Stimulated activated CD4-positive, alpha-beta T cell treated with anti-CD3 and anti-CD28 coated beads, TNF-alpha, amount 100 ng/mL, for 24 hours (primary cell): ENCODE measurements at regions not wholly inside any gene's neighbourhood (a gene's known extent, or its start where the extent isn't known, plus 50 kb on each side); places are given as distances from the start of the nearest gene placed in this dataset.
"Not testable (repeated sequence)": the region's sequence is repeated elsewhere in the genome, so short reads cannot be mapped to it uniquely, and the experiment has no call there.

ENCODE experiments used
- DNase-seq, 3 experiments: peaks; one replicate each; pipeline ENCODE4 v3.0.0-alpha.2; 2020; ENCODE audit warnings: low read depth in 3 of 3

GRCh38 chr2:37758141-37758601 lies 86.7 kb upstream of the CDC42EP3 start:
- not testable (repeated sequence) for DNase-seq

- not testable (repeated sequence) for DNase-seq
Measured at GRCh38 chr2:37759989-37760388, 88.5 kb upstream of the CDC42EP3 start.

GRCh38 chr2:37760471-37760870 lies 89.0 kb upstream of the CDC42EP3 start:
- DNase-seq: no peak

DNA sequence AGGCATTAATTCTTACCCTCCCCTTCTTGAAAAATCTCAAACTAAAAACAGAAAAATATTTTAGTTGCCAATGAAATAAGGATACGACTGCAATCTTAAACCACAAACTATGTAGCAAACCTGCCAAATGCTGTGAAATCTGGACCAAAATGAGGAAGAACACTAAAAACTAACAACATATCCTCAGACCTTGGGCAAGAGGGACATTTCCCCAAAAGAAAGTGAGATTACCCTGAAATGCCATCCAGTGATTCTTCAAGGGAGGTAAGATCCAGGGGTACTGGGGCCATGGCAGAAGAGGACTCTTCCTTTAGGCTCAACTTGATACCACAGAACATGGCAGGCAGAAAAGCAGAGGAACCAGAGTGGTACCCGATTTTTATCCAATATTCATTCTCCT lies 90.8 kb upstream of the CDC42EP3 start:
- DNase-seq: not testable (repeated sequence)

GRCh38 chr2:37764739-37765138 lies 93.3 kb upstream of the CDC42EP3 start:
- DNase-seq: no peak

GRCh38 chr2:37766106-37766505 lies 94.7 kb upstream of the CDC42EP3 start:
- DNase-seq: no peak

- no peak for DNase-seq
Measured at GRCh38 chr2:37767046-37767445, 95.6 kb upstream of the CDC42EP3 start.

GRCh38 chr2:37767959-37768925 lies 96.8 kb upstream of the CDC42EP3 start:
- no peak for DNase-seq

DNA sequence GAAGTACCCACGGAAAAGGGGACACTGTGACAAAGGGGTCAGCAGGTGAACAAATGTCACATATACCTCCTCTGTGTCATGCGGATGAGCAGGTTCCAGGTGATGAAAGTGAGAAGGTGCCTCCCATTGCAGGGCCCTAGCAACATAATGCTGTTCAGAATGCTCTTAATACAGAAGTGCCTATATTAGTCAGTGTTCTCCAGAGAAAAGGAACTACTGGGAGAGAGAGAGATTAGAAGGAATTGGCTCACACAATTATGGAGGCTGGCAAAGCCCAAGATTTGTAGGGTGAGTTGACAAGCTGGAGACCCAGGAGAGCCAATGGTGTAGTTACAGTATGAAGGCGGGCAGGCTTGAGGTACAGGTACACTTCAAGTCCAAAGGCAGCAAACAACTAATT lies 98.1 kb upstream of the CDC42EP3 start:
- DNase-seq: no peak

- DNase-seq: no peak
Measured at GRCh38 chr2:37770797-37771196, 99.4 kb upstream of the CDC42EP3 start.

- DNase-seq: no peak
Measured at GRCh38 chr2:37771600-37772088, 100.2 kb upstream of the CDC42EP3 start.

GRCh38 chr2:37773371-37774130 lies 102.1 kb upstream of the CDC42EP3 start:
- DNase-seq: no peak

- not testable (repeated sequence) for DNase-seq
Measured at GRCh38 chr2:37774171-37774944, 102.9 kb upstream of the CDC42EP3 start.

DNA sequence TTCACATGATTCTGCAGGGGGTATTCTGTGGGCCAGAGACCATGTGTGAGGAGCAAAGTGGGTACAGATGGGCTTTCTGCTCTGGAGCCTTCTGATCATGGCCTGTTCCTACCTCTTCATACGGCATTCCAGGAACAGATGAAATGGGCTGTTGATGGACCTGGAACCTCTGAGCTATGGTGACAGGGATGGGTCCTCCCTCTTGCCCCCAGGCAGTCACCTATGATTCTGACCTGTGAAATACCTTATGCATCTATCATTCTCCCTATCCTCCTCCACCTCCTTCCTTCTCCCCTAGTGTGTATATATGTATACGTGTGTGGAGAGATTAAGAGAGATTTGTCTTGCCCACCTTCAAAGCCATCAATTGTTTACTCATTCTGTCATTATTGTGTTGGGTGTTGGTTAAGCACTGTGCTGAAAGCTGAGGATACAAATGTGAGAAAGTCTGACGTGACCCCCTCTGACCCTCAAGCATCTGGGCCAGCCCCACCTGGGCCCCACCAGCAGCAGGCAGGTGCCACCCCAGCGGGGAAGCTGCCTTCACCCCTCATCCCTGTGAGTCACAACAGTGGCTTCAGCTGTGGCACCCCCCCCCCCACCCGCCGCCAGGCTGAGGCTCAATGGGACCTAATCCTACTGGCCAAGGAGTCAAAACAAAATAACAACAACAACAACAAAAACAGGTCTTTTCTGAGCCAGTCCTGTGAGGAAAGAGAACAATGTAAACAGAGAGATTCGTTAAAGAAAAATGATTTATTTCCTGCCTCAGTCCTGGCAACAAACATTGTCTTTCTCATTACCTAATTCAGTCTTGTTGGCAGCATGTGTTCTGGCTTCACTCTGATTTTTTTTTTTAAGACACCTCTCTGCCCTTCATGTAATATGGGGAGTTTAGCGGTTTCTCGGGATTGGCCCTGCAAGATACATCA lies 103.8 kb upstream of the CDC42EP3 start:
- DNase-seq: no peak

DNA sequence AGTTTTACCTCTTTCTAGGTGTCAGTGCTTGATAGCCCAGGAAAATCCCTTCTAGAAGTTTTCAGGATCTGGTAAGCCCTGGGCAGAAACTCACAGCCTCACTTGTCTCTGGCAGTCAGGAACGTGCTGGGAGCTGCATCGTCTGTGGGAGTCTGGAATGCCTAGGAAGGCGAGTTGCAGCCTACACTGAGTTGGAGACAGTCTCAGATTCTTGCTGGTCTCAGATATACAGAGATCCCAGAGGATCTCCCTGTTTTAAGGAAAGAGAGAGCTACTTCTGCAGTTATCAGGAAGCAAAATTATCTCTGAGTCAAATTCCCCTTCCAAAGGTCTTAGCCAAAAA lies 104.4 kb upstream of the CDC42EP3 start:
- DNase-seq: no peak

DNA sequence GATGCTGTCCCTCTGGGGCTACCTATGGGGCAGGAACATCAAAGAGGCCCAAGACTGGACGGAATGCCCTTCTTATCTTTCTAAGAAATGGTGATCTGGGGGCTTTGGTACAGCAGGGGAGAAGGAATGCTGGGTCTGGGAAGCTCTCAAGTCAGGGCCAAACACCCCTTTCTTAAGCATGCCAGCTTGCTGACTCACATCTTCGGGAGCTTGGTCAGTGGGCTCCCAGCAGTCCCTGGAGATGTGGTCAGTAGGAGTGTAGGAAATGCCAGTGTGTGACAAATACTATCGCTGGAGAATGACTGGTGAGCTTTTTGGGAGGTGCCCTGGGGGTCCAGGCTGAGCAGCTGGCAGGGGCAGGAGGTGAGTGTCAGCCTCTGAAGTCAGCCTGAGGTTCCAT lies 105.0 kb upstream of the CDC42EP3 start:
- no peak for DNase-seq

GRCh38 chr2:37779139-37779538 lies 107.7 kb upstream of the CDC42EP3 start:
- DNase-seq: no peak

GRCh38 chr2:37779611-37780386 lies 108.4 kb upstream of the CDC42EP3 start:
- DNase-seq: no peak

- no peak for DNase-seq
Measured at GRCh38 chr2:37780387-37780676, 108.9 kb upstream of the CDC42EP3 start.

GRCh38 chr2:37781028-37781427 lies 109.6 kb upstream of the CDC42EP3 start:
- DNase-seq: no peak
